Tibial nerve (tissue), 4 donors: ENCODE measurements at regions not wholly inside any gene's neighbourhood (a gene's known extent, or its start where the extent isn't known, plus 50 kb on each side); places are given as distances from the start of the nearest gene placed in this dataset.

Source experiments
- CTCF ChIP-seq, 5 experiments: fragments of 200-600 bp in 3 of 5; fragments of 450-650 bp in 2 of 5; sonication (generic) in 3 of 5; IDR thresholded peaks; one replicate each; pipeline ENCODE4 v1.5.1; 2016 to 2019; ENCODE audit warnings: antibody characterized with exemption in 5 of 5, mild to moderate bottlenecking in 3 of 5, moderate library complexity in 2 of 5
- EP300 ChIP-seq, 2 donors: sonication (generic); formaldehyde crosslinking; IDR thresholded peaks; one replicate each; pipeline ENCODE4 v1.6.1; 2017; ENCODE audit warnings: antibody characterized with exemption in 2 of 2, mild to moderate bottlenecking in 1 of 2

- TF ChIP-seq CTCF (IDR thresholded peaks at IDR 0.05) (no peak), EP300 (IDR thresholded peaks at IDR 0.05) (no peak)
These were observed 646.1 kb downstream of the C12orf50 start for GRCh38 chr12:87382959-87383566.
